ENCODE measurements at regions not wholly inside any gene's neighbourhood (a gene's known extent, or its start where the extent isn't known, plus 50 kb on each side); places are given as distances from the start of the nearest gene placed in this dataset.

GRCh38 chr18:76266236-76266991 lies 228.6 kb downstream of the ZNF516 start:
- TF ChIP-seq POLR2A (IDR thresholded peaks at IDR 0.05; ENCODE audit: low read depth) (no peak), CTCF (IDR thresholded peaks at IDR 0.05) (no peak), EP300 (IDR thresholded peaks at IDR 0.05) (no peak)
